NCI-H69 (cell line): ENCODE measurements at regions not wholly inside any gene's neighbourhood (a gene's known extent, or its start where the extent isn't known, plus 50 kb on each side); places are given as distances from the start of the nearest gene placed in this dataset.

Source experiments
- DNase-seq: peaks from one replicate; lab custom pipeline; 2025; lab: John Stamatoyannopoulos, UW

DNA sequence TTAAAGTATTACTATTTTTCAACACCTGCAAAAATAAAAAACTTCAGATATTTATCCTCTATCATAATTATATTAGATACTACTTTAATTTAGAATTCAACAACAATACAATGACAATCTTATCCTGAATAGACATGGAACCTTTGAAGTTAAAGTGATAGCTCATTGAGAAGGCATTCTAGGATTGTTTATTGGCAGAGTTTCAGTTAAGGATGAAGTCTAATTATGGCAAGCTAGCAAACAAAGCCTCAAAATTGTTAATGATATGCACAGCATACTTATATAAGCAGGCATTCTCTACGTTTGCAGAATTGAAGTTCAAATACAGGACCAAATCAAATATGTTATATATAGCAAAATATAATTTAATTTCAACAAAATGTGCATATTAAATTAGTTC is 91.2 kb upstream of the ABI3BP start:
- DNase-seq: no peak

- no peak for DNase-seq
Measured at GRCh38 chr3:101081999-101082398, 88.8 kb upstream of the ABI3BP start.

DNA sequence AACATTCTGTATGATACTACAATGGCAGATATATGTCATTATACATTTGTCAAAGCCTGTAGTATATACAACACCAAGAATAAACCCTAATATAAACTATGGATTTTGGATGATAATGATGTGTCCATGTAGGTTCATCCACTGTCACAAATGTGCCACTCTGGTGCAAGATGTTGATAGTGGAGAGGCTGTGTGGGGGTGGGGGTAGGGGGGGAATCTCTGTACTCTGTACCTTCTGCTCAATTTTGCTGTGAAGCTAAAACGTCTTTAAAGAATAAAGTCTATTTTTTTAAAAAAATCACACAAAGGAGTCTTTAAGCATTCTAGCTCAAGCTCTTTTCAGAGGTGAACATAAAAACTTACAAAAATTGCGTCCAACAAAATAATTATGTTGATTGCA is 88.2 kb upstream of the ABI3BP start:
- no peak for DNase-seq

GRCh38 chr3:101077361-101078011 is 84.3 kb upstream of the ABI3BP start:
- DNase-seq: no peak

- DNase-seq: no peak
Measured at GRCh38 chr3:101074518-101074917, 81.3 kb upstream of the ABI3BP start.

DNA sequence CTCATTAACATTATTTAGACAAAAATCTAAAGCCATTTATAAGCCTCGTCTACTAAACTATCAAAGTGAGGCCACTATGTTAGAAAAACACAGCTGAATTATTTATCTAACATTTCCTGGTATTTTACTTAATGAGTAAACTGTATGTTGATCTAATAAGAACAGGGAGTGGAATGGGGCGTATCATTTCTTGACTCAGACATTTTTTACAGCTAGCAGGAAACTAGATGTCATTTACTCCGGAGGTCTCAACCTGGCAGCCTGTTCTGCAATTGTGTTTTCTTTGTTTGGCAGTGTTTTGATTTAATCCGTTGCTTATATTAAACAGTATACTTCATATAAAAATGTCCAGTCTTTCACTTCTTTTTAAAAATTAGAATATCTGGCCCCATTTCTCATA is 79.1 kb upstream of the ABI3BP start:
- DNase-seq: no peak

- no peak for DNase-seq
Measured at GRCh38 chr3:101070799-101071121, 77.5 kb upstream of the ABI3BP start.

- peak; percentile 35 for DNase-seq
Measured at GRCh38 chr3:101069901-101070798, 76.9 kb upstream of the ABI3BP start.

- DNase-seq: no peak
Measured at GRCh38 chr3:101068876-101069606, 75.8 kb upstream of the ABI3BP start.

GRCh38 chr3:101066711-101067129 is 73.5 kb upstream of the ABI3BP start:
- DNase-seq: no peak

DNA sequence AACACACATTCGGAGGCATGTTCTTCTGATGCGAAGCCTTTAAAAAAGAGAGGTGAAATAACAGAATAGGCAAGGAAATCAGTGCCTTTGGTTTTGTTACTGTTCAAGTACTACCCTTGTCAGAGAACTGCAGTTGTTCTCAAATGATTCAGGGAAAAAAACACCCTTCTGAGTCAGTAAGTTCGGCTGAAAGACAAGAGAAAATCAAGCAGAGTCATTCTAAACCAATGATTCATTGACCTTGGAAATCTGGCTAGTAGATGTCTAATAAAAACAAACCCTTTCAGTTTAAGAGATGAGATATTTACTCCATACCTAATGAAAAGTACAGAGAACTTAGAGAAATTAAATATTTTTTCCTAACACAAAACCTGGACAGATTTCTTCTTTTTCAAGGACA is 72.7 kb upstream of the ABI3BP start:
- DNase-seq: no peak

GRCh38 chr3:101063401-101063800 is 70.2 kb upstream of the ABI3BP start:
- DNase-seq: no peak

- DNase-seq: no peak
Measured at GRCh38 chr3:101061312-101061711, 68.1 kb upstream of the ABI3BP start.

- DNase-seq: no peak
Measured at GRCh38 chr3:101050866-101051265, 57.6 kb upstream of the ABI3BP start.

DNA sequence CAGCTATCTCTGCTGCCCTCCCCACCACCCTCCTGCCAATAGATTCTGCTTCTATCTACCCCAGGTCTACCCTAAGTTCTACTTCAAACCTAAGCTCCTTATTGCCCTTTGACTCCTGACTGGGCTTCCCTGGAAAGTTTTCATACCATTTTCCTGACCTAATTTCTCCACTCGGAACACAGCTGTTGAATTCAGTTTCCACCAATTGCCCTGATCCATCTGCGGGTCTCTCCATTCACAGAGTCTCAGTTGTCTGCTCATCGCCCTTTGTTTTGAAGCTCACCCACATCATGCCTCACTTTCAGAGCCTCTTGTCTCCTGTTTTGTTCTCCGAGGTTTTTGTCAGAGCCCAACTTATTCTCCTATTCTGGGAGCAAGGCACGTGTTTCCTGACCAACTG is 56.8 kb upstream of the ABI3BP start:
- DNase-seq: no peak

GRCh38 chr3:101049532-101049931 is 56.3 kb upstream of the ABI3BP start:
- DNase-seq: no peak

DNA sequence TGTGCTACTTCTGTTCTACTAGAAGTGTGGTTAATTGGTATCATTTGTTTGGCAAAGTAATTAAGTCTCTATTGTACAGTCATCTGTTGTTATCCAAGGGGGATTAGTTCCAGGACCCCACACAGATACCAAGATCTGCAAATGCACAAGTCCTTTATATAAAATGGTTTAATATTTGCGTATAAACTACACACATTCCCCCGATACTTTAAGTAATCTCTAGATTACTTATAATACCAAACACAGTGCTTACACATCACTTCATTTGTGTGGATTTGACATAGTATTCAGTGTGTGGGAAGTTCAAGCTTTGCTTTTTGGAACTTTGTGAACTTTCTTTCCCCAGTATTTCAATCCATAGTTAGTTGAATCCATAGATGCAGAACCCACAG is 50.5 kb upstream of the ABI3BP start:
- no peak for DNase-seq

GRCh38 chr3:101042996-101043686 is 49.9 kb upstream of the ABI3BP start:
- no peak for DNase-seq
